ENCODE measurements at regions not wholly inside any gene's neighbourhood (a gene's known extent, or its start where the extent isn't known, plus 50 kb on each side); places are given as distances from the start of the nearest gene placed in this dataset.

GRCh38 chr13:78022164-78022877 is 103.7 kb upstream of the EDNRB start:
- no peak for TF ChIP-seq EGR1 (IDR thresholded peaks at IDR 0.05)
- no peak for TF ChIP-seq RAD21 (IDR thresholded peaks at IDR 0.05; ENCODE audit: low read depth)
- no peak for TF ChIP-seq FOXM1 (IDR thresholded peaks at IDR 0.05; ENCODE audit: borderline replicate concordance, low read depth)

GRCh38 chr13:78020861-78021260 is 102.2 kb upstream of the EDNRB start:
- TF ChIP-seq CEBPB (IDR thresholded peaks at IDR 0.05), result no peak
- TF ChIP-seq, protein P1, sequence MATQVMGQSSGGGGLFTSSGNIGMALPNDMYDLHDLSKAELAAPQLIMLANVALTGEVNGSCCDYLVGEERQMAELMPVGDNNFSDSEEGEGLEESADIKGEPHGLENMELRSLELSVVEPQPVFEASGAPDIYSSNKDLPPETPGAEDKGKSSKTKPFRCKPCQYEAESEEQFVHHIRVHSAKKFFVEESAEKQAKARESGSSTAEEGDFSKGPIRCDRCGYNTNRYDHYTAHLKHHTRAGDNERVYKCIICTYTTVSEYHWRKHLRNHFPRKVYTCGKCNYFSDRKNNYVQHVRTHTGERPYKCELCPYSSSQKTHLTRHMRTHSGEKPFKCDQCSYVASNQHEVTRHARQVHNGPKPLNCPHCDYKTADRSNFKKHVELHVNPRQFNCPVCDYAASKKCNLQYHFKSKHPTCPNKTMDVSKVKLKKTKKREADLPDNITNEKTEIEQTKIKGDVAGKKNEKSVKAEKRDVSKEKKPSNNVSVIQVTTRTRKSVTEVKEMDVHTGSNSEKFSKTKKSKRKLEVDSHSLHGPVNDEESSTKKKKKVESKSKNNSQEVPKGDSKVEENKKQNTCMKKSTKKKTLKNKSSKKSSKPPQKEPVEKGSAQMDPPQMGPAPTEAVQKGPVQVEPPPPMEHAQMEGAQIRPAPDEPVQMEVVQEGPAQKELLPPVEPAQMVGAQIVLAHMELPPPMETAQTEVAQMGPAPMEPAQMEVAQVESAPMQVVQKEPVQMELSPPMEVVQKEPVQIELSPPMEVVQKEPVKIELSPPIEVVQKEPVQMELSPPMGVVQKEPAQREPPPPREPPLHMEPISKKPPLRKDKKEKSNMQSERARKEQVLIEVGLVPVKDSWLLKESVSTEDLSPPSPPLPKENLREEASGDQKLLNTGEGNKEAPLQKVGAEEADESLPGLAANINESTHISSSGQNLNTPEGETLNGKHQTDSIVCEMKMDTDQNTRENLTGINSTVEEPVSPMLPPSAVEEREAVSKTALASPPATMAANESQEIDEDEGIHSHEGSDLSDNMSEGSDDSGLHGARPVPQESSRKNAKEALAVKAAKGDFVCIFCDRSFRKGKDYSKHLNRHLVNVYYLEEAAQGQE (IDR thresholded peaks at IDR 0.05; ENCODE audit: low read depth), result no peak
- TF ChIP-seq NFIC (IDR thresholded peaks at IDR 0.05), result no peak
- TF ChIP-seq TAF1 (IDR thresholded peaks at IDR 0.05; ENCODE audit: low read depth), result no peak
- TF ChIP-seq, protein P2, sequence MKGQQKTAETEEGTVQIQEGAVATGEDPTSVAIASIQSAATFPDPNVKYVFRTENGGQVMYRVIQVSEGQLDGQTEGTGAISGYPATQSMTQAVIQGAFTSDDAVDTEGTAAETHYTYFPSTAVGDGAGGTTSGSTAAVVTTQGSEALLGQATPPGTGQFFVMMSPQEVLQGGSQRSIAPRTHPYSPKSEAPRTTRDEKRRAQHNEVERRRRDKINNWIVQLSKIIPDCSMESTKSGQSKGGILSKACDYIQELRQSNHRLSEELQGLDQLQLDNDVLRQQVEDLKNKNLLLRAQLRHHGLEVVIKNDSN (IDR thresholded peaks at IDR 0.05), result no peak

GRCh38 chr13:78015782-78016181 is 97.2 kb upstream of the EDNRB start:
- no peak for TF ChIP-seq EGR1 (IDR thresholded peaks at IDR 0.05)
- TF ChIP-seq EP300 (IDR thresholded peaks at IDR 0.05; ENCODE audit: borderline replicate concordance), result no peak
- TF ChIP-seq YY1 (IDR thresholded peaks at IDR 0.05; ENCODE audit: low read depth), result no peak
- TF ChIP-seq TCF12 (IDR thresholded peaks at IDR 0.05; ENCODE audit: low read depth), result no peak

DNA sequence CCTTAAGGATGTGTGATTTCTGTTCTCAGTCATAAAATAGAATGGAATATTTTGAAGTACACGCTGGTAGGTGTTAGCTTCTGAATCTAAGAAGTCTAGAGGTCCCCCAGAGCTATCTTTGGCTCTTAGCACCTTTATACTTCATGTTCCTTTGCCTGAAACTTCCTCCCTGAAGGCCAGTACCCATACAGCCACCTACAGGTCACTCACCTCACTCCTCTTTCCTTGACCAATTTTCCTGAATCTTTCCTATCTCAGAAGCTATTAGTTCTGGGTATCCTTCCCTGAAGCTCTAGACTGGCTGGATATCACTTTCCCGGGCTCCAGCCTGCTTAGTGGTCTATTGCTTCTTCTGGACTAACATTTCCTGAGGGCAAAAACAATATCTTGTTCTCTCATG is 93.4 kb upstream of the EDNRB start:
- TF ChIP-seq EGR1 (IDR thresholded peaks at IDR 0.05) (no peak), TAF1 (IDR thresholded peaks at IDR 0.05; ENCODE audit: low read depth) (no peak), ZBTB7A (IDR thresholded peaks at IDR 0.05; ENCODE audit: low read depth) (no peak)

GRCh38 chr13:78004821-78005220 is 86.2 kb upstream of the EDNRB start:
- TF ChIP-seq MAX (IDR thresholded peaks at IDR 0.05) (no peak), CREB1 (IDR thresholded peaks at IDR 0.05; ENCODE audit: low read depth) (no peak), TEAD4 (IDR thresholded peaks at IDR 0.05) (no peak), ZBTB7A (IDR thresholded peaks at IDR 0.05; ENCODE audit: low read depth) (no peak), EGR1 (IDR thresholded peaks at IDR 0.05) (no peak), CEBPB (IDR thresholded peaks at IDR 0.05) (no peak), TAF1 (IDR thresholded peaks at IDR 0.05; ENCODE audit: low read depth) (no peak)
- TF ChIP-seq, protein P2 (IDR thresholded peaks at IDR 0.05), result no peak

GRCh38 chr13:77999746-78000145 is 81.1 kb upstream of the EDNRB start:
- no peak for TF ChIP-seq TEAD4 (IDR thresholded peaks at IDR 0.05)
- TF ChIP-seq TAF1 (IDR thresholded peaks at IDR 0.05; ENCODE audit: low read depth), result no peak
- TF ChIP-seq ZBTB7A (IDR thresholded peaks at IDR 0.05; ENCODE audit: low read depth), result no peak
- no peak for TF ChIP-seq RAD21 (IDR thresholded peaks at IDR 0.05; ENCODE audit: low read depth)
- TF ChIP-seq EP300 (IDR thresholded peaks at IDR 0.05; ENCODE audit: borderline replicate concordance), result no peak
- no peak for TF ChIP-seq EGR1 (IDR thresholded peaks at IDR 0.05)

DNA sequence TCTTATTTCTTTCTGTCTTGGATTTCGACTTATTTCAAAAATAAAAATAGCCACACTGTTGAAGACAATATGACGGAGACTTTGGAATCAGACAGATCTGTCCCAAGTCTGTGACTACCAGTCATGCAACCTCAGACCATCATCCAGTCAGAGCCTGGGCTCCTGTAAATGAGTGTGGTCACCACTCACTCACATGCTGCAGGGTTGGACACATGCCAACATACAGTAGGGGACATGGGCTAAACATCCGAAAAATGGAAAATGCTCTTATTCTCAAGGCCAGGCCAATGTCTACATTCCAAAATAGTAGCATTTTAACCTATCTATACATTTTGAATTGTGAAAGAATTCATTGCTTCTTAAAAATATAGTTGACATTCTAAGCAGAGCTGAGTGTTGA is 75.5 kb upstream of the EDNRB start:
- TF ChIP-seq TCF12 (IDR thresholded peaks at IDR 0.05; ENCODE audit: low read depth), result no peak
- TF ChIP-seq, protein P2 (IDR thresholded peaks at IDR 0.05), result no peak
- no peak for TF ChIP-seq EGR1 (IDR thresholded peaks at IDR 0.05)
- TF ChIP-seq TEAD4 (IDR thresholded peaks at IDR 0.05), result no peak
- TF ChIP-seq ZBTB7A (IDR thresholded peaks at IDR 0.05; ENCODE audit: low read depth), result no peak
- no peak for TF ChIP-seq CREB1 (IDR thresholded peaks at IDR 0.05; ENCODE audit: low read depth)
- TF ChIP-seq MAX (IDR thresholded peaks at IDR 0.05), result no peak
- no peak for TF ChIP-seq EP300 (IDR thresholded peaks at IDR 0.05; ENCODE audit: borderline replicate concordance)
- TF ChIP-seq RAD21 (IDR thresholded peaks at IDR 0.05; ENCODE audit: low read depth), result no peak
- TF ChIP-seq TAF1 (IDR thresholded peaks at IDR 0.05; ENCODE audit: low read depth), result no peak
- TF ChIP-seq, protein P1 (IDR thresholded peaks at IDR 0.05; ENCODE audit: low read depth), result no peak
- no peak for TF ChIP-seq FOXM1 (IDR thresholded peaks at IDR 0.05; ENCODE audit: borderline replicate concordance, low read depth)
- TF ChIP-seq NFIC (IDR thresholded peaks at IDR 0.05), result no peak
- no peak for TF ChIP-seq CEBPB (IDR thresholded peaks at IDR 0.05)
- TF ChIP-seq YY1 (IDR thresholded peaks at IDR 0.05; ENCODE audit: low read depth), result no peak
